Fibroblast of lung (primary cell): ENCODE measurements at regions not wholly inside any gene's neighbourhood (a gene's known extent, or its start where the extent isn't known, plus 50 kb on each side); places are given as distances from the start of the nearest gene placed in this dataset.

Experiments
- CTCF ChIP-seq, 2 donors: IDR thresholded peaks in 1 of 2; conservative IDR thresholded peaks in 1 of 2; 1 replicate in 1 of 2; 2 replicates in 1 of 2; pipeline ENCODE4 v1.5.1; 2011 to 2012; ENCODE audit warnings: low read length in 2 of 2, control low read depth in 1 of 2, inconsistent platforms in 1 of 2, low read depth in 1 of 2, mild to moderate bottlenecking in 1 of 2
- EZH2 ChIP-seq: IDR thresholded peaks from 2 replicates; pipeline ENCODE4 v1.5.1; 2012; ENCODE audit warnings: low read length, control low read depth, mild to moderate bottlenecking; ENCODE audit errors: missing control alignments

- TF ChIP-seq CTCF (conservative IDR thresholded peaks at IDR 0.05 in 1 of 2, IDR thresholded peaks at IDR 0.05 in 1 of 2; ENCODE audit: low read depth in 1 of 2, low read length in 2 of 2) (no peak), EZH2 (no peak)
Observed at GRCh38 chr6:140758169-140758877, 1374.4 kb upstream of the GJE1 start.
